GM21619 (cell line): ENCODE measurements at regions not wholly inside any gene's neighbourhood (a gene's known extent, or its start where the extent isn't known, plus 50 kb on each side); places are given as distances from the start of the nearest gene placed in this dataset.
"Not testable (repeated sequence)": the region's sequence is repeated elsewhere in the genome, so short reads cannot be mapped to it uniquely, and the experiment has no call there.

Experiments
- ATAC-seq: cut with Tn5 transposase; IDR thresholded peaks from one replicate; pipeline ENCODE4 v1.9.1; 2021; ENCODE audit not compliant: unreplicated experiment

DNA sequence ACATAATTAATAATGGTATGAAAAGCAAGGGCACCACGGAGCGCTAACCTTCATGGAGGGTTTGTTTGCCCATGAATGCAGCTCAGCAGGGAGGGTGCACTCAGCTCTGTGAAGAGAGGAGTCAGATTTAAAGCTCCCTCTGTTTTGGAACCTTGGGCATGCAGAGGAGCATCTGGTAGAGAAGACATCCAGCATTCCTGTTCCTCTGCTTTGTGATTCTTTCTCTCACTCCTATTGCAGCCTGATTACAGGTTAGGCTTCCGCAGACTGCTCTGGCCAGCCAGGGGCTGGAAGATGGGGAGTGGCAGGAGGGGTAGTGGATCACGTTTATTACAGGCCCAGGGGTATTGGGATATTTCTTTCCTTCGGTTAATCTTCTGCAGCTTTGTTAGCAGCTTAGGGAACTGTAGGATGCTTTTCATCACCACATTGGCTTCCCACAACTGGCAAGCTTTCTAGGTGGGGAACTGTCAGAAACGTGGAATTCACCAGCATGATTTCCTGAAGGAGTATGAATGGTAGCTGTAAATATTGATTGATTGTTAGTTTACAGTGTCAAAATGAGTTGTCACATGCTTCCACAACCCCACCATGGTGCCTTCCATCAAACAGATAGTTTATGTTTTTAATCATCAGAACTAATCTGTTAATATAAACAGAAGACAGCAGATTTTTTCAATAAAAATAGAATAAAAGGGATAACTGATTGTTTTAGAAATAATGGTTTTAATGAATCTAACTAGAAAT, 201.1 kb downstream of the VAPA start:
- ATAC-seq, result no peak

DNA sequence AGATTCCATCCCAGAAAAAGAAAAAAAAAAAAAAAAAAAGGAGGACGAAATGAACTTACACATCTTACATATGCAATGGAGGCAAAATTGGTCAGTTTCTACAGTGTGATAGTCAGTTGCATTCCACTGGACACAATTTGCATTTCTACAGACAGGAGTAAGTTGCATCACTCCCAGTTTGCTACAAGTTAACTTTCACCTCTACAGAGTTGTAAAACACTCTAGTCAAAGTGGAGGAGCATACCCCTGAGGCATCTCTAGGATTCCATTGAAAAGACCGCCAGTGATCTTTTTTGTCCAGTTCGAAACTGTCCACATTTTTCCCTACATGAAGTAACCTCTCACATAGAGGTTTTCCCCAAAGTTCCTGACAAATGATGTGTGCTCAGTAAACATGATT, 202.8 kb downstream of the VAPA start:
- ATAC-seq, result no peak

DNA sequence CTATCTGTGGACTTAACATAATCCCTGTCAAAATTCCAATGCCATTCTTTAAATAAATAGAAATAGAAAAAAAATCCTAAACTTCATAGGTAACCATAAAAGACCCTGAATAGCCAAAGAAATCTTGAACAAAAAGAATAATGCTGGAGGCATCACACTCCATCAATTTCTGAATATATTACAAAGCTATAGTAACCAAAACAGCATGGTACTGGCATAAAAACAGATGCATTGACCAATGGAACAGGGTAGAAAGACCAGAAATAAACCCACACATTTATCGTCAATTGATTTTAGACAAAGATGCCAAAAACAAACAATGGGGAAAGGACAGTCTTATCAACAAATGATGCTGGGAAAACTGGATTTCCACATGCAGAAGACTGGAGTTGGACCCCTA, 205.7 kb downstream of the VAPA start:
- no peak for ATAC-seq

DNA sequence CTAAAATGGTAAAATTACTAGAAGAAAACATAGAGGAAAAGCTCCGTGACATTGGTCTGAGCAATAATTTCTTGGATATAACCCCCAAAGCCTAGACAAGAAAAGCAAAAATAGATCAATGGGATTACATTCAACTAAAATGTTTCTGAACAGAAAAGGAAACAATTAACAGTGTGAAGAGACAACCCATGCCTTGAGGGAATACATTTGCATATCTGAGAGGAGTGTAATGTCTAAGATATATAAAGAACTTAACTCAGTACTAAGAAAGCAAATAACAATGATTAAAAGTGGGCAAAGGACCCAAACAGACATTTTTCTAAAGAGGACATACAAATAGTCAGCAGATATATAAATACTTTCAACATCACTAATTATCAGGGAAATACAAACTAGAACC, 206.2 kb downstream of the VAPA start:
- no peak for ATAC-seq

DNA sequence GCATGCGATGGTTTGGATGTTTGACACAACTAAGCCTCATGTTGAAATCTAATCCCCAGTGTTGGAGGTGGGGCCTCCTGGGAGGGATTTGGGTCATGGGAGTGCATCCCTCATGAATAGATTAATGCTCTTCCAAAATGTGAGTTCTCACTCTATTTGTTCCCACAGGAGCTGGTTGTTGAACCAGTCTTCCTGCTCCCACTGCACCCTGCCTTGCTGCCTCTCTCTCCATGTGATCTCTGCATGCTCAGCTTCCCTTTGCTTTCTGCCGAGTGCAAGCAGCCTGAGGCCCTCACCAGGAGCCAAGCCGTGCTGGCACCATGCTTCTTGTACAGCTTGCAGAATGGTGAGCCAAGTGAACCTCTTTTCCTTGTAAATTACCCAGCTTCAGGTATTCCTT, 206.8 kb downstream of the VAPA start:
- ATAC-seq, result no peak

DNA sequence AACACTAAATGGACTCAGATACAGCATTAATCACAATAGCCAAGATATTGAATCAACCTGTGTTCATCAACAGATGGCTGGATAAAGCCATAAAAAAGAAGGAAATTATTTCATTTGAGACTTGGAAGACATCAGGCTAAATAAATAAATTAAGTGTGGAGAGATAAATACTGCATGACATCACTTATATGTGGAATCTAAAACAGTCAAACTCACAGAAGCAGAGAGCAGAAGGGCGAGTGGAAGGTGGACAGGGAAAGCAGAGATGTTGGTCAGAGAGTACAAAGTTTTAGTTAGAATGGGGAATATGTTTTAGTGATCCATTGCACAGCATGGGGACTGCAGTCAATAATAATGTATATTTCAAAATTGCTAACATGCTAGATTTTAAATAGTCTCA, 207.2 kb downstream of the VAPA start:
- no peak for ATAC-seq

DNA sequence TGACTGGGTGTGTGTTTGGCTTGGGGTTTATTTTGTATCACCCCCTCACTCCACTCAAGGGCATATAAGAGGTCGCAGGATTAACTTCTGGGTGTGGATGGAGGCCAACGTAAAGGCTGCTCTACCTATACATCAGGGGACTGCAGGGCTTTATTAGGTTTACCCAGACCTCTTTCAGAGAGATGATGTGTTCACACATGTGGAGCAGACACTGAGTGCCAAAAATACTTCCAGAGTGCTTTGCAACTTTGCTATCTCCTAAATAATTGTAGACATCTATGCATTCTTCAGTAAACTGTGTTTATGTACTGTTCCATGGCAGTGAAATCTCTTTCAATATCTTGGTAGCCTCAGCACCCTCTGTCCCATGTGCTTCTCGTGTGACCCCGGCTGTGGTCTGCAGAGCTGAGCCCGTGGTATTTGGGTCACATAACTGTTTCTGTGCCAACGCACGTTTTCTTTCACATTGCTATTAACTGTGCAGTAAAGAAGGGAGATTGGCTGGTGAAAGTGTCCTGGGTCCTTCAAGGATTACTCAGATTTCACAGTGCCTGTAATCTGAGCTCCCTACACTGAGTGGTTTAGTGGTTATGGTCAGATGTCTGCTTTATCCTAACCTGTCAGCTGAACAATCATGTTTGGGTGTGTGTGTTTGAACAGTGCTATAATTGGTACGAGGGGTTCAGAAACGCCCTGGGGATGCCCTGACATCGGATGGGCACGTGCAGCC, 208.1 kb downstream of the VAPA start:
- no peak for ATAC-seq

DNA sequence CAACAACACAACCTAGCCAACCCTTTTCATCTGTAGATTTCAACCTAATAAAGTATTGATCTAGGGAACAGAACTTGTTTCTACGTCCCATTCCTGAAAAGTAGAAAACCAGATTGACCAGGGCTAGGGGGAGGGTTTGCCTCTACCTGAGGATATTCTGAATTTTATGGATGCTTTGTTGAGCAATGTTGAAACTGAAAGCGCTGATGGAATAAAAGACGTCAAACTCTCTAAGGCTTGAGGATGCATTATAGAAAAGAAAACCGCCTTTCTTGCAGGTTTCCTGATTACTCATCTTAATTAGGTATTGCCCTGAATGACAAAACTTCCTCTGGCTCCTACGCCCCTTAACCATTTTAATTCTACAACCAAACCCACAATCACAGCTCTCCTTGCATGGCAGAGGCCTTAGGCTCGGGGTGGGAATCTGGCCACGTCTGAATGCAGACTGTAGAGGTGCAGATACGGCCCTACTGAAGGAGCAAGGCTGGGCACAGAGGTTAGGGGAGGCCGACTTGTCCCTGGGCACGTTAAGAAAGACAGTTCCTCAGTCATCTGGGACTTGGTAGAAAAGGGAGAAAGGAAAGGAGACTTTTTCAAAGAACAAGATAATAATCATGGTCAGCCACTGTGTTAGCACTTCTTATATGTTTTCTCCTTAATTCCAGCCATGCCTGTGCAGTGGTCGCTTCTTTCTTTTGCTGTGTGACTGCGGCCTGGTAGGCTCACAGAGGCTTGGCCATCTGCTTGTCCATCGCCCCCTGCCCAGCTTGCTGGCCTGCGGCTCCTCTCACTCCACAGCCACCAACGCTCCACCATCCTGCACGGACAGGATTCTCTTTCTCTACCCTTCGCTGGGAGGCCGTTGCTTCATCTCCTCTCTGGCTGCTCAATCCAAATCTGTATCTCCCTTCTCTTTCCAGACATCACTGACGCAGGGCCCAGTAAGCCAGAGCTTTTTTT, 209.5 kb downstream of the VAPA start:
- no peak for ATAC-seq

DNA sequence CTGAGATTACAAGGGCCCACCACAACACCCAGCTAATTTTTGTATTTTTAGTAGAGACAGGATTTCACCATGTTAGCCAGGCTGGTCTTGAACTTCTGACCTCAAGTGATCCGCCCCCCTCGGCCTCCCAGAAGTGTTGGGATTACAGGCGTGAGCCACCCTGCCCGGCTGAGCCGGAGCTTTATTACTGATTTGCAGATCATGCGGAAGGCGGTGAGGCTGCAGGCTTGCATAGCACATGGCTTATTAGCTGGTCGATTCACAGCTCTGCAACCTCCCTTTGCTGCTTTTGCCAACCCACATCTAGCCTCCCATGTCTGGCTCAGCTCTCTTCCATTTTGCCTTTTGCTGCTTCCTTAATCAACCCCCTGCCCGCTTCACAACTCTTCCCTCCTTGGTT, 210.3 kb downstream of the VAPA start:
- no peak for ATAC-seq

DNA sequence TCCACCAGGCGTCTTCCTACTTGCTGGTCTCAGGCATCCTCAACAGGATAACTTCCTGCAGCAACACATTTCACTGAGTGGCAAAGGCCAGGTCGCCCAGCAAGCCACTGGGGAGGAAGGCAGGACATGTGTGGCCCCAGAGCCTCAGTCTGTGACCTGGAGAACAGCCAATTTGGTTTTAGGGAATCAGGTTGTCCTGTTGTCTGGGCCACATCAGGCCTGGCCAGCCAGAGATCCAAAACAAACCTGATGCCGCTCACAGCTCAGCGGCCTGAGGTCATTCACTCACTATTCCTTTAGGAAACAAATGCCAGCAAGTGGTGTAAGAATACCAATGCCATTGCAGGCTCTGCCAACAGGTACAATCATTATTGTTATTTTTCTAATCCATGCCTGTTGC, 210.7 kb downstream of the VAPA start:
- ATAC-seq, result no peak

DNA sequence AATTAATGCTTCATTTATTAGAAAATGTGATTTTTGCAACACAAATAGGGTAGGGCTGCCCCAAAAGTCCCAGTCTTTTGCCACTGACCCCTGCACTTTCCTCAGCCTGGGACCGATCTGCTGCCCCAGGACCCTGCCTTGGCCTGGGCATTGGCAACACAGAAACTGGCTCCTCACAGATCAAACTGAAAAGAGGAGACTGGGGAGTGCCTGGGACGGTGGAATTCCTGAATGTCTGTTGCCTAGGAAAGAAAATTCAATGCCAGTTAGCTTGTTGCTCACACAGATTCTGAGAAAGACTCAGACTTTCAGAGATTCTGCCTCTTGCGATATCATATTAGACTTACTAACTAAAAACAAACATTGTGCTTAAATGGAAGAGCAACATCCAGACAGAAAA, 211.2 kb downstream of the VAPA start:
- no peak for ATAC-seq

DNA sequence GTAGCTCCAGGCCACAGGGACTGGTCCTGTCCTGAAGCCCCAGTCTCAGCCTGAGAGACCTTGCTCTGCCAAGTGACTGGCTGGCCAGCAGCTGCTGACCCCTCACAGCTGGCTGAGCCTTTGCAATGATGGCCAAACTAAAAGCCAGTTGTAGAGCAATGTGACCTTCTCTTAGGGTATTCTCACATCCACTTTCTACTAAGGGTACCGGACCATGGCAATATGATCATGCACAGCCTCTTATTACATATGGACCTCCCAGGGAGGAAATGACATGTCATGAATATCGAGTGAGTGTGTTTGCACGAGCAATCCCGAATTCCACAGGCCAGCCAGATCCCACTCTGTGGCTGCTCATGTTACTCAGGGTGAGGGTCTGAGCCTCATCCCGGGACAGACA, 213.9 kb downstream of the VAPA start:
- no peak for ATAC-seq

DNA sequence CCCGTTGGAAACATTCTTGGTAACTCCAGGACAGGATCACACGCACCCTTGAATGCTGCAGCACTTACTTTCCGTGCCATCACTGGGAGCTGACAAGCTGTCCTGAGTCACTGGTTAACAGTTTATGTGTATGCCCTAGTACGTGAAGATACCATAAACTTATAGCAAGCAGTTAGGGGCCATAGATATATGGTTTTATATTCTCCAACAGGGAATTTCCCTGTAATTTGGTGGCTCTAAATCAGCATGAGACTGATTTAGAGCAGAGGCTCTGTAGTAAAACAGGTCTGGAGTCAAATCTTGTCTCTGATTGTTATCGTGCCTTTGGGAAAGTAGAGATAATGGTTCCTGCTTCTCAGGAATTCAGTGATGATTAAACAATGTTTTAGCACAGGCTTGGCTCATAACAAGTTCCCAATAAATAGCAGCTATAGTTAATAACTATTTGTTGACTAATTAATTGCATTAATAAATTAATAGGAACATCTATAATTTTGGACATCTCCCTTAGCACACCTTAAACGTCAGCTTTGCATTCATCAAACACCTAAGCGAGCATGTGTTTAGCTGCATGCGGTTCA, 215.2 kb downstream of the VAPA start:
- ATAC-seq, result no peak

DNA sequence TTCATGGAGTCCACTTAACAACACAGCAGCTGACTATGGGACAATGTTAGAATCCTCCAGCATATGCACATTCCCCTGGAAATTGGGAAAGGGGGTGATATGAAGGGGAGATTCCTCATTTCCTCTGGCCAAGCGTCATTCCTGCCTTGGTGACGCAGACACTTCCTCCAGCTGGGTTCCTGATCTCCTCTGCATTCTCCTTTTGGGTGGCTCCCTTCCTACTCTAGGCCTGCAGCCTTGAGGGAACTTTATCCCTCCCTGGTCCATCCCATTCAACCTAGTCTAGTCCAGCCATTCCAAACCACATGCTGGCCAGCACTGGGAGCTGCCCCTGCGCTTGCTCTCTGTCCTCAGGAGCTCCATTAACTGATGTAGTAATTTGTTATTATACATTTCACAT, 216.8 kb downstream of the VAPA start:
- ATAC-seq, result no peak

DNA sequence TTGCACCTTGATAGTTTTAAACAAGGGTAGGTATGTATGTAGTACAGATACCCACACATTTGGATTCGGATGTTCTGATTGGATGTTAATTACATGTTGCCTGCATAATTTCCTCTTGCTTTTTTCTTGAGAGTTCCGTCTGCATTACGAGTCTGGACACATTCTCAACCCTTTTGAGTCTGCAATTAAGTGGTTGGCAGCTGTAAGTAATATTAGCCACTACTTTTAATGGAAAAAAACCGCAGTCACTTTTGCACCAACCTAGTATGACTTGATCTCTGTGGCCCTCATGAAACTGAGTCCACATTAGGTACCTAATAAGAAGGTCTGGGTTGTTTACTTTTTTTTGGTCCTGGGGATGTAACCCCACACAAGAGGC, 217.3 kb downstream of the VAPA start:
- ATAC-seq, result no peak

DNA sequence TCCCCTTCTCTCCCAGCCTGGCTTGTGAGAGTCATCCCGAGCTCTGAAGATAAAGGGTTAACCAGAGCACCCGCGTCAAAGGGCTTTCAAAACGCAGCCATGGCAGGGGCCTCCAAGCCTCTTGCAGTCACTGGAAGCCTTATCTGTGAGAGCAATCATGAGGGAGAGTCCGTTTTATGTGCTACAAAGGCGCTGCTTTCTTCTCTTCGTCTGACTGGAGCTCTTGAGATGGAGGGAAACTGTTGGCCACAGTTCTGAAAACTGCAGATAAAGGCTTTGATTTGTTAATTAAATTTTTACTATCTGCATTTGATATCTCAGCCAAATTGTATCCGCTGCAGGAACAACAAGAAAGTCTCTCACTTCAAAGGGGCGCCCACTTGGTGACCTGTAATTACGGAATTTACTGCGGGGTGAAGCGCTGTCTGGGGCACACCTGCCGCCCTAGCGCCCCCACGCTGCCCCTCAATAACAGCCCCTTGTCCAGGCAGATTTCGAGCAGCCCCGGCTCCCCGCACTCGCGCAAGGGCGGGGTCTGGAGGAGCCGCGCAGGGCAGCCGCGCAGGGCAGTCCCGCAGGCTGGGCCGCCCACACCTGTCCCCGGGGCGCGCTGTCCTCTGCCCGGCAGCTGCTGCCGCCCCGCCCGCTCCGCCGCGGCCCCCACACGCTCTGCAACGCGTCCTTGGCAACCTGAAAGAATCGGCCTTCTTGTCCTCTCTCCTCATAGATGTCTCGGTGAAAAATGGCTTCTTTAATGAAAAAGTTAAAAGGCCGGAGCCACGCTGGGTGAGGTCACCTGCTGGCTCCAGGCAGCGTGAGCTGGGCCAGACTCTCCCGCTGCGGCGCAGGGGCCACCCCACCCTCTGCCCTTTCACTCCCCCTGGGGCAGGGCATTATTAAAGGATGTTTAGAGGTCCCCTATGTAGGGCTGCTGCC, 217.9 kb downstream of the VAPA start:
- ATAC-seq, result no peak

DNA sequence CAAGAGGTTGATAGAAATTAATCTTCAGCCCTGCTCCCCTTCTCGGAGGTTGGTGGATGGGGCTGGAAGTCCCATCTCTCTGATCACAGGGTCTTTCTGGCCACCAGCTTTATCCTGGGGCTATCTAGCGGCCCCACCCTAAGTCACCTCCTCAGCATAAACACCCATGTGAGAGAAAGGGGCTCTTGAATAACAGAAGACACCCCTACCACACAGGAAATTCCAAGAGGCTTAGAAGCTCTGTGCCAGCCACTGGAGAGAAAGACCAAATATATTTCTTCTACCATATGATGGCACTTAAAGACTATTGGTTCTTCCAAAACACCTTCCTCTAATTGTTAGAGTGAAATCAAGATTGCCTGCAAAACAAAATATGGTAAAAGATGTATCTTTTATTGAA, 219.7 kb downstream of the VAPA start:
- ATAC-seq, result no peak

DNA sequence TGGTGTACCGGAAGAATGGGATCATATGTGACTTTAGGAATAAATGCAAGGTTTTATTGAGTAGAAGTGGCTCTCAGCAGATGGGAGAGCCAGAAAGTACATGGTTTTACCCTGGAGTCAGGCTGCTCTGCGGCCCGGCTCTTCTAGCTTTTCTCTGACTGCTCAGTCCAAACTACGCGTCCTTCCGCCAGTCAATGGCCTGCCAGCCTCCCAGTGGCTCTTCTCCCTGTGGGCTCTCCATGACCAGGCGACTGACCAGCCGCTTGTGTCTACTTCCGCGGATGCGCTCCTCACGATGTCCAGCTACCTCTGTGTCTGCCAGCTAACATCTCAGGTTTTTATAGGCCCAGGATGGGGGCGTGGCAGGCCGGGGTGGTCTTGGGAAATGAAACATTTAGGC, 220.4 kb downstream of the VAPA start:
- ATAC-seq, result no peak

DNA sequence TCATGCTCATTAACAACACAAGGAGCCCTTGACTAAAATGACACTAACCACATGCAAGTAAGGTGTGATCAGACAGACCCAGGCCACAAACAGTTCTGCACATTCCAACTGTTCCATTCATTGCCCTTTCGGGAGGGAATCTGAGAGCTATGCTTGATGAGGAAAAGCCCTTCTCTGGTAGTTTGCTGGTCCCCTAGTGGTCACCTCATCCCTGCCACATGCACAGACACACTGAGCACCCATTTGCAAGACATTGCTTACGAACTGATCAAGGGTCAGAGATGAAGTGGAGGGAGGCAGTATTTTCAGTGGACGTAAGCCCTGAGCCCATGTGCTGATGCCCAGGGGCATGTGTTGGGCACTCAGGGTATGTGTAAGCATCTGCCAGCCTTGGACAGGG, 220.9 kb downstream of the VAPA start:
- ATAC-seq, result not testable (repeated sequence)

DNA sequence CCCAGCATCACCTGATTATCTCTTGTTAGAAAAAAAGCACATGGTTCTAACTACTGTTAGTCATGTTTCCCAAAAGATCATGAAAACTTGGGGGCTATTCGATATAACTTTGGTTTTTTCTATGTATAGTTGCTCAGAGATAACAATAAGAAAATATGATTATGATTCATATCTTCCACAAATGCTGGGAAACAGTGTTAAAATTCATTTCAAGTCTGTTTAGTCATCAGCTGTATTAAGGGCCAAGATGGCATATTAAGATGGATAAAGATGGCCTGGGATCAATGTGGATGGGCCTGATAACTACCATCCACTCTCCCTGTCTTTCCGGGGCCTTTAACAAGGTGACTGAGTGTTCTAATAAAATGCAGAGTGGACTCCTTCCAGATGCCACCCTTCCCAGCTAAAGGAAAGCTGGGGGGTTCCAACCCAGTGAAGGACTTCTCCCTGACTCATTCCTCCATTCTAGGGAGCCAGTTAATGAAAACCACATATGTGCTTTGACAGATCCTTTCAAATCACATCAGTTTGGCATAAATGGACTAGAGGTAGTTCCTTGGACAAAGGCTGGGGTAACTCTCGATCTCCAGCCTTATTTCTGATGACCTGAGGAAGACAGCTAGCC, 221.6 kb downstream of the VAPA start:
- ATAC-seq, result no peak
